OCI-LY7 (cell line): ENCODE measurements at regions not wholly inside any gene's neighbourhood (a gene's known extent, or its start where the extent isn't known, plus 50 kb on each side); places are given as distances from the start of the nearest gene placed in this dataset.

Experiments used
- BruUV-seq: library from RNA; stranded (reverse); fragments of 400-500 nt; replicated peaks from 2 replicates; lab custom pipeline; 2021; lab: Mats Ljungman, UMichigan
- CTCF ChIA-PET: fragments of 300-600 bp; sonication (Branson Sonifier 250); formaldehyde crosslinking; loops from one replicate; lab custom pipeline; 2022; ENCODE audit warnings: antibody characterized with exemption; ENCODE audit not compliant: unreplicated experiment; lab: Charles Lee
- POLR2A ChIA-PET: fragments of 300-600 bp; sonication (Branson Sonifier 250); formaldehyde crosslinking; loops from one replicate; lab custom pipeline; 2022; ENCODE audit warnings: antibody characterized with exemption; lab: Charles Lee
- DNase-seq: peaks from one replicate; pipeline ENCODE4 v3.0.0-alpha.2; 2015; ENCODE audit warnings: low spot score
- H2AFZ ChIP-seq: fragments of 200-600 bp; sonication (generic), shearing (Covaris generic); 2 replicates; pipeline ENCODE4 v1.6.1; 2014; ENCODE audit warnings: mild to moderate bottlenecking, antibody characterized with exemption, low read length, moderate library complexity
- H3K27ac ChIP-seq: fragments of 200-600 bp; sonication (generic); 2 replicates; pipeline ENCODE4 v1.5.1; 2014; ENCODE audit warnings: mixed run types, low read depth, mild to moderate bottlenecking, moderate library complexity, low read length, inconsistent platforms; ENCODE audit not compliant: poor library complexity, severe bottlenecking
- H3K36me3 ChIP-seq: fragments of 200-600 bp; sonication (generic); 2 replicates; pipeline ENCODE4 v1.6.1; 2014; ENCODE audit warnings: mild to moderate bottlenecking, antibody characterized with exemption, low read length, moderate library complexity, mixed read lengths; ENCODE audit not compliant: insufficient read depth
- H3K4me1 ChIP-seq: fragments of 200-600 bp; sonication (generic); 2 replicates; pipeline ENCODE4 v1.5.1; 2014; ENCODE audit warnings: mild to moderate bottlenecking, low read length; ENCODE audit not compliant: insufficient read depth, poor library complexity, severe bottlenecking
- H3K4me2 ChIP-seq: fragments of 200-600 bp; sonication (generic); 2 replicates; pipeline ENCODE4 v1.6.1; 2014; ENCODE audit warnings: mild to moderate bottlenecking, low read length
- H3K4me3 ChIP-seq: fragments of 200-600 bp; sonication (generic); 2 replicates; pipeline ENCODE4 v1.5.1; 2014; ENCODE audit warnings: mild to moderate bottlenecking, low read depth, low read length; ENCODE audit not compliant: poor library complexity, severe bottlenecking
- H3K79me2 ChIP-seq: fragments of 200-600 bp; sonication (generic); 2 replicates; pipeline ENCODE4 v1.6.1; 2016; ENCODE audit warnings: low read depth, mild to moderate bottlenecking, low read length, moderate library complexity, mixed read lengths; ENCODE audit not compliant: insufficient read depth
- H3K9me2 ChIP-seq: fragments of 200-600 bp; sonication (generic); 2 replicates; pipeline ENCODE4 v1.6.1; 2016; ENCODE audit warnings: mild to moderate bottlenecking, low read length, mixed read lengths; ENCODE audit not compliant: insufficient read depth
- H3K9me3 ChIP-seq: fragments of 200-600 bp; sonication (generic); 2 replicates; pipeline ENCODE4 v1.6.1; 2014; ENCODE audit warnings: mild to moderate bottlenecking, mixed run types, low read length, mixed read lengths
- H4K20me1 ChIP-seq: fragments of 200-600 bp; sonication (generic); 2 replicates; pipeline ENCODE4 v1.6.1; 2014; ENCODE audit warnings: mild to moderate bottlenecking, antibody characterized with exemption, low read length, moderate library complexity, mixed read lengths; ENCODE audit not compliant: insufficient read depth
- EZH2phosphoT487 ChIP-seq: fragments of 200-600 bp; sonication (generic); IDR thresholded peaks from 2 replicates; pipeline ENCODE4 v1.6.1; 2018; ENCODE audit warnings: low read depth, borderline replicate concordance, mild to moderate bottlenecking, mixed run types, antibody characterized with exemption, low read length, moderate library complexity, mixed read lengths
- intact Hi-C: fragments of 100-400 bp; cut with micrococcal nuclease; formaldehyde crosslinking; loops from one replicate; pipeline ENCODE4 v1.10.0; 2022; ENCODE audit not compliant: unreplicated experiment
- TF ChIP-seq, protein P1 (sequence below): fragments of 200-600 bp; sonication (generic); conservative IDR thresholded peaks from 2 replicates; pipeline ENCODE4 v1.5.1; 2014; ENCODE audit warnings: mild to moderate bottlenecking, antibody characterized with exemption, low read length, moderate library complexity, mixed read lengths

DNA sequence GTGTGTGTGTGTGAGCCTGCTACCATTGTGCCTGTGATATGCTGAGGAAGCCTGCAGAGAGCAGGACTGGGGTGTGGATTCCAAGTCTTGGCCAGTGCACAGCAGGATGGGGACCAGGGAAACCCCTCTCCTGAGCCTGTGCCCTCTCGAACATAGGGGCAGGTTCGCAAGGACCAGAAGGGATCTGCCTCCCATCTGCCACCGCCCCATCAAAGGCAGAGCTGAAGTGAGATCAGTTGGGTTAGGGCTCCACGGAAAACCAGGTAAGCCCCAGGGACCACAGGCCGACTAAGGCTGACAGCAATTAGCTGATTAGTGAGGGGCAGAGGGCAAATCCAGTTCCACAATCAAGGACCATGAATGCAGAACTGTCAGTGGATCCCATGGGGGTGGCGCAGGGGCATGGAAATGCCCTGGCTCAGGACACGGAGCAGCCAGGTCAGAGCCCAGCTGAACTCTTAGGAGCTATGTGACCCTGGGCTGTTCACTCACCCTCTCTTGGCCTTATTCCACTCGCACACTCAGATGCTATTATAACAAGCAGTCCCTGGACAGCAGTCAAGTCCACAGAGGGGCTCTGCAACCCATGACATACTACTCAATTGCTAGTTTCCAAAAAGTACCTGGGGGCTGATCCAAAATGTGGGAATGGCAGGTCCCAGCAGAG lies 84.2 kb upstream of the ID2 start:
- no peak for DNase-seq
- Histone ChIP-seq H2AFZ (no peak overlapping the region), H3K27ac (no peak overlapping the region), H3K9me2 (no peaks in the 10 kb centered on the region), H3K4me2 (no peak overlapping the region), H4K20me1 (no peaks in the 10 kb centered on the region), H3K9me3 (no peaks in the 10 kb centered on the region), H3K4me3 (no peak overlapping the region), H3K4me1 (no peaks in the 10 kb centered on the region), H3K36me3 (no peaks in the 10 kb centered on the region), H3K79me2 (no peaks in the 10 kb centered on the region)
- ChIA-PET CTCF (no interaction called here), POLR2A (no interaction called here)
- intact Hi-C loops = no loop called here
- no TSS peak for BruUV-seq
- TF ChIP-seq, protein P1, sequence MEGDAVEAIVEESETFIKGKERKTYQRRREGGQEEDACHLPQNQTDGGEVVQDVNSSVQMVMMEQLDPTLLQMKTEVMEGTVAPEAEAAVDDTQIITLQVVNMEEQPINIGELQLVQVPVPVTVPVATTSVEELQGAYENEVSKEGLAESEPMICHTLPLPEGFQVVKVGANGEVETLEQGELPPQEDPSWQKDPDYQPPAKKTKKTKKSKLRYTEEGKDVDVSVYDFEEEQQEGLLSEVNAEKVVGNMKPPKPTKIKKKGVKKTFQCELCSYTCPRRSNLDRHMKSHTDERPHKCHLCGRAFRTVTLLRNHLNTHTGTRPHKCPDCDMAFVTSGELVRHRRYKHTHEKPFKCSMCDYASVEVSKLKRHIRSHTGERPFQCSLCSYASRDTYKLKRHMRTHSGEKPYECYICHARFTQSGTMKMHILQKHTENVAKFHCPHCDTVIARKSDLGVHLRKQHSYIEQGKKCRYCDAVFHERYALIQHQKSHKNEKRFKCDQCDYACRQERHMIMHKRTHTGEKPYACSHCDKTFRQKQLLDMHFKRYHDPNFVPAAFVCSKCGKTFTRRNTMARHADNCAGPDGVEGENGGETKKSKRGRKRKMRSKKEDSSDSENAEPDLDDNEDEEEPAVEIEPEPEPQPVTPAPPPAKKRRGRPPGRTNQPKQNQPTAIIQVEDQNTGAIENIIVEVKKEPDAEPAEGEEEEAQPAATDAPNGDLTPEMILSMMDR = no peak
- TF ChIP-seq EZH2phosphoT487 = no peak

DNA sequence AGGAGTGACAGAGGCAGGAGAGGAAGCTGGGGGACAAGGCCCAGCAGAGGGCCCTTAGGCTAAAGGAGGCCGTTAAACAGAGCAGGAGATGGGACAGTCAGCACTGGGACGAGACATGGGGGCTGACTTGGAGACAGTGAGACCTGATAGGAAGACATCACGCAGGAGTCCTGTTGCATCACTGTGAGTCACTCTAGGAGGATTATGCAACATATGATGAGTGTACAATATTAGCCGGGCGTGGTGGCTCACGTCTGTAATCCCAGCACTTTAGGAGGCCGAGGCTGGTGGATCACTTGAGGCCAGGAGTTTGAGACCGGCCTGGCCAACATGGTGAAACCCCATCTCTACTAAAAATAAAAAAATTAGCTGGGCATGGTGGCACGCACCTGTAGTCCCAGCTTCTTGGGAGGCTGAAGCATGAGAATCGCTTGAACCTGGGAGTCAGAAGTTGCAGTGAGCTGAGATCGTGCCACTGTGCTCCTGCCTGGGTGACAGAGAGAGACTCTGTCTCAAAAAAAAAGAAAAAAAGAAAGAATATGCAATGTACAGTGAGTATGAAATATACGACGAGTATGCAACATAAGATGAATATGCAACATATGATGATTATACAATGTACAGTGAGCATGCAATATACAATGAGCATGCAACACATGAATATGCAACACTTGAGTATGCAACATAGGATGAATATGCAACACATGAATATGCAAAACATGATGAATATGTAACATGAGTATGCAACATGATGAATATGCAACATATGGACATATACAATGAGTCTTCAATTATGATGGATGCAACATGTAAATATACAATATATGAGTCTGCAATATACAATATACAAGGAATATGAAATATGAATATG lies 83.3 kb upstream of the ID2 start:
- H3K4me2 ChIP-seq = no peak overlapping the region
- no peak for DNase-seq
- no peaks in the 10 kb centered on the region for H4K20me1 ChIP-seq
- POLR2A ChIA-PET = no interaction called here
- H3K4me1 ChIP-seq = no peaks in the 10 kb centered on the region
- no peak overlapping the region for H3K4me3 ChIP-seq
- BruUV-seq = no TSS peak
- no peaks in the 10 kb centered on the region for H3K9me2 ChIP-seq
- intact Hi-C loops = no loop called here
- no peaks in the 10 kb centered on the region for H3K79me2 ChIP-seq
- H2AFZ ChIP-seq = no peak overlapping the region
- H3K27ac ChIP-seq = no peak overlapping the region
- CTCF ChIA-PET = no interaction called here
- H3K36me3 ChIP-seq = no peaks in the 10 kb centered on the region
- no peaks in the 10 kb centered on the region for H3K9me3 ChIP-seq
- TF ChIP-seq EZH2phosphoT487 = no peak
- TF ChIP-seq, protein P1 = no peak
